ENCODE measurements at regions not wholly inside any gene's neighbourhood (a gene's known extent, or its start where the extent isn't known, plus 50 kb on each side); places are given as distances from the start of the nearest gene placed in this dataset.

GRCh38 chr5:88399561-88399960 lies 130.9 kb upstream of the TMEM161B start:
- no peak for TF ChIP-seq ZFP3 (CRISPR knock-in tag; IDR thresholded peaks at IDR 0.05)
- TF ChIP-seq ZNF70 (CRISPR knock-in tag; IDR thresholded peaks at IDR 0.05): no peak
- TF ChIP-seq SNAI2 (CRISPR knock-in tag; IDR thresholded peaks at IDR 0.05): no peak
- no peak for TF ChIP-seq CREB5 (CRISPR knock-in tag; IDR thresholded peaks at IDR 0.05; ENCODE audit: low read depth)
- no peak for TF ChIP-seq TOX (CRISPR knock-in tag; IDR thresholded peaks at IDR 0.05; ENCODE audit: borderline replicate concordance)
- TF ChIP-seq OSR1 (CRISPR knock-in tag; IDR thresholded peaks at IDR 0.05): no peak
- TF ChIP-seq RARB (CRISPR knock-in tag; IDR thresholded peaks at IDR 0.05): no peak
- TF ChIP-seq ESRRG (CRISPR knock-in tag; IDR thresholded peaks at IDR 0.05): no peak
- TF ChIP-seq PATZ1 (CRISPR knock-in tag; IDR thresholded peaks at IDR 0.05; ENCODE audit: borderline replicate concordance): no peak
- no peak for TF ChIP-seq GLIS3 (CRISPR knock-in tag; IDR thresholded peaks at IDR 0.05)
